ENCODE measurements at regions not wholly inside any gene's neighbourhood (a gene's known extent, or its start where the extent isn't known, plus 50 kb on each side); places are given as distances from the start of the nearest gene placed in this dataset.

GRCh38 chr3:30372837-30373236 is 233.6 kb upstream of the TGFBR2 start:
- DNase-seq = no peak

DNA sequence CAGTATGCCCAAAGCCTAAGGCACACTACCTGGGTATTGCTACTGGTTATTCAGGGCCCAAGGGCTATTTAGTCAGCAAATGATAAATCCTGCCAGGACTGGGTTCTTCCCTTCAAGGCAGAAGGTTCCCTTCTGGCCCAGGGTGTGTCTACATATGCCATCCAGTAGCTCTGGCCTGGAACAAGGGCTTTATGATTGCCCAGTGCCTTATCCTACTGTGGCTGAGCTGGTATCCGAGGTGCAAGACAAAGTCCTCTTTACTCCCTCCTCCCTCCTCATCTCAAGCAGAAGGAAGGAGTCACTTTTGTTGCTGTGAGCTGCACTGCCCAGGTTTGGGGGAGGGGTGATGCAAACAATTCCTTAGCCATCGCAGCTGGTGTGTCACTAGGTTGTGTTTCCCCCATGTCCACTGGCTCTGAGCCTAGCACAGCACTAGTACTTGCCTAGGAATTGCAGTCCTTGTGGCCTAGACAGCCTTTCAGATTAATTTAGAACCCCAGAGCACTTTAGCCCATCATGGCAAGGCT is 221.8 kb upstream of the TGFBR2 start:
- DNase-seq = no peak

DNA sequence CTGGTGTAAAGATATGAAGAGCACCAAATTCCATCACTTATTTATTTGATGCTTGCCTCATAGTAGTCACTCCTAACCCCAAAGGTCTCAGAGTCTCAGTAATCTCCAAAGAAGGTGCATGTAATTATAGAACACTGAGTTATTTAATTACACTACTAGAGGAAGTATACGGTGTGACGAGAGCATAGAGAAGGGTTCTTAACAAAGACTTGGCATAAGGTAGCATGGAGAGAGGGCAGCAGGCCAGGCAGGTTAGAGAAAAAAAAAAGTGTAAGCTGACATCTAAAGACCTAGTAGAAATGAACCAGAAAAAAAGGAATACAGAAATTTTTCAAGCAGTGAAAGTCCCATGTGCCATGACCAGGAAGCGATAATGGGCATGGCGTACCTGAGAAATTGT is 213.3 kb upstream of the TGFBR2 start:
- no peak for DNase-seq

DNA sequence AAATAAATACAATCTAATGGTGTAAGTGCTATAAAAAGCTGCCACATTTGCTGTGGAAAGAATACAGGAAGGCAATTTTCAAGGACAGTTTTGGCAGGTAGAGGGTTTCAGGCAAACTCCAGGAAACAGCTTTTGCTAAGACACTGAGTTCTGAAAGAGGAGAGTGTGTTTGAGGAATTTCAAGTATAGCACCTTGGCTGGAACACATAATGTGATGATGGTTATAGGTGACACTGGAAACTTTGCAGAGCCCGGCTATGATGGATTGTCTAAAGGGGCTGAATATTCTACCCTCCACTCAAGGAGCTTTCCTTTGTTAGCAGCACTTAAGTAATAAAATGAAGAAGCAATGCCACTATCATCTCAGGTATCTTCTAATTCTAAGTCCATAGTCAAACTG is 209.4 kb upstream of the TGFBR2 start:
- DNase-seq = no peak

DNA sequence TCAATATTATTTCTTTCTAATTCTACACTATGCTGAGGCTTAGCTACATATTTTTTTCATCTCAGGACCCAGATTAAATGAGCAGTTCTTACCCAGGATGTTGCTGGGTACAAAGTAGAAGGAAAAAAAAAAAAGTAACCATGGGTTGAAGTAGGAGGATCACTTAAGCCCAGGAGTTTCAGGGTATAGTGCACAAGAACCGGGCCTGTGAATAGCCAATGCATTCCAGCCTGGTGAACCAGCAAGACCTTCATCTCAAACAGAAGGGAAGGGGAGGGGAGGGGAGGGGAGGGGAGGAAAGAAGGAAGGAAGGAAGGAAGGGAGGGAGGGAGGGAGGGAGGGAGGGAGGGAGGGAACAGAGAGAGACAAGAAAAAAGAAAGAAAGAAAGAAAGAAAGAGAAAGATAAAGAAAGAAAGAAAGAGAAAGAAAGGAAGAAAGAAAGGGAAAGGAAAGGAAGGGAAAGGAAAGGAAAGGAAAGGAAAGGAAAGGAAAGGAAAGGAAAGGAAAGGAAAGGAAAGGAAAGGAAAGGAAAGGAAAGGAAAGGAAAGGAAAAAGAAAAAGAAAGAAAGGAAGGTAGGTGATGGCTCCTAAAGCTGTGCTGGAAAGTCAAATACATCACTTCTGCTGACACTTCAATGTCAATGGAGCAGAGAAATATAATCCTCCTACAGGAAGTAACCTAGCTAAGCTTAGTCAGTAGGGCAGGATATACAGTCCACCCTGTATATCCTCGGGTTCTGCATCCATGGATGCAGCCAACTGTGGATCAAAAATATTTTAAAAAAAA is 206.8 kb upstream of the TGFBR2 start:
- DNase-seq = no peak

DNA sequence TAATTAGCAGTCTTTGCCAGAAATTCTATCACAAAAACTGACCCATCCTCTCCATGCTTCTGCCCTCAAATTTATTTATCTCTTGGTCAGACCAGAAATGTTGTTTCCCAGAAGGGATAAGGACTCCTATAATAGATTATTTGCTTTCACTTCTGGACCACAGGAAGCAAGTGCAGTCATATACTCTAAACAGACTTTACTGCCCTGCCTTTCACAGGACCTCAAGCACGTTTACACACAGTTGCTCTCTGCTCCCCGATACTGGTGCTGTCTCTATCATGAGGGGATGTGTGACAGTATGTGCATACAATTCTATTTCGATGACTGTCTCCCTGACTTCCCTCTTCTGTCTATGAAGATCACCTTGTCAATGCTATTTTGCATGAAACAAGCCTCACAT is 205.5 kb upstream of the TGFBR2 start:
- no peak for DNase-seq

- no peak for DNase-seq
Measured at GRCh38 chr3:30401971-30402370, 204.4 kb upstream of the TGFBR2 start.

DNA sequence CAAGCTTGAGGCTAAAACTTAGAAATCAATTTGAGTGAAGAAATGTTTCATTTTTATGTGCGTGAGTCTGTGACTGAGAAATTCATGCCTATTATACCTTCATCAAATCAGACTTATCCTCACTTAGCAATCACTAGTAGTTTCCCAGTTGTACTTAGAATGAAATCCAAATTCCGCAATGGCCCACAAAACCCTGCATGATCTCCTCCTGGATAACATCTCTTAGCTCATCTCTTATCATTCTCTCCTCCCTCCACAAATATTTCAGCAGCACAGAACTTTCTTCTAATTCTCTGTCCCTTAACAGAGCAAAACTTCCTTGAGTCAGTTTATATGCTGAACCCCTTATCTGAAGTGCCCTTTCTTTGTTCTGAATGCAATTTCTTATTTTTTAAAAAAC is 198.8 kb upstream of the TGFBR2 start:
- no peak for DNase-seq

- no peak for DNase-seq
Measured at GRCh38 chr3:30408105-30408557, 198.3 kb upstream of the TGFBR2 start.

- DNase-seq = no peak
Measured at GRCh38 chr3:30418443-30418842, 188.0 kb upstream of the TGFBR2 start.

- no peak for DNase-seq
Measured at GRCh38 chr3:30421266-30421665, 185.1 kb upstream of the TGFBR2 start.

DNA sequence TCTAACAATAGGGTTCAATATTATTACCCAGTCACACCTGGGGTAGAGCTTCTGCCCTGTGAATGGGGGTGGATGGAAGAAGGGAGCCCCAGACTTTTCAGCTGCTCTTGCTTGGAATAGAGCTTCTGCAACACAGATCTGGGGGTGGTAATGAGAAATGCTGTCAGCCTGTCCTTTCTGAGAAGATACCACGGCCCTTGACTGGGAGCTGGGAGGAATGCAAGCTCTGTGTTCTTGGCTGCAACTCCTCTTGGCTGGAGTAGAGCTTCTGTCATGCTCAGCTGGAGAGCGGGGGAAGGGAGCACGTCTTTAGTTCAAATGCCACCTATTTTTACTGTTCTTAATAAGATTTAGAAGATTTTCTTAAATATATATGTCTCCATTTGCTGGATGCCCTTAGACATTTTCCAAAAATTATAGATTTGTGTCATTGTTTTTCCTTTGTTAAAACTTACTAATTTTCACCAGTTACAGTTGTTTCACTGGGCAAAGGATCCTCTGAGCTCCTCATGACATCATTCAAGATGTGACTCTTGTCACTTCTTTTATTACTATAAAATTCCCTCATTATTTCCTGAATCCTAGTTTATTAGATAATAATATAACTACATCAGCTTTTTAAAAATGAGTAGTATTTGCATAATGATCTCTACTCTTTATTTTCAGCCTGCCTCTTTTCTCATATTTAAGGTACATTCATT is 180.0 kb upstream of the TGFBR2 start:
- no peak for DNase-seq

- no peak for DNase-seq
Measured at GRCh38 chr3:30428251-30428650, 178.2 kb upstream of the TGFBR2 start.

GRCh38 chr3:30435861-30436331 is 170.5 kb upstream of the TGFBR2 start:
- no peak for DNase-seq

DNA sequence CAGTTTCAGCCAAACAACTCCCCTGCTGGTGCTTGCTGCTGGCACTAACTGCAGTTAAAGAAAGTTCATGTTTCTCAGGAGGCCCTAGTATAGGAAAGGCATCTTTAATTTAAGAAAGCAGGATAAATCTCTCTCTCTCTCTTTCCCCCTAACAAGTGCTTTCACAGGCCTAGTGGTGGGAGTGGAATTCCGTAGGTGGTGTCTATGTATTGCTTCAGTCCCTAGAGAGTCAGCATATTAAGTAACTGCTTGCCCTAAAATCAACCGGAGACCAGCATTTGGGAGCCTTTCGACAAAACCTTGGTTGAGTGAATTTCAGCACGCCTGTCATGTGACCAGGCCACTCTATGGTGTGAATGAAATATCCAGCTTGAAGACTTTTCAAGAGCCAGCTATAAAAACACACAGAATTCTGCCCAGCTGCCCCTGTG is 169.2 kb upstream of the TGFBR2 start:
- no peak for DNase-seq

DNA sequence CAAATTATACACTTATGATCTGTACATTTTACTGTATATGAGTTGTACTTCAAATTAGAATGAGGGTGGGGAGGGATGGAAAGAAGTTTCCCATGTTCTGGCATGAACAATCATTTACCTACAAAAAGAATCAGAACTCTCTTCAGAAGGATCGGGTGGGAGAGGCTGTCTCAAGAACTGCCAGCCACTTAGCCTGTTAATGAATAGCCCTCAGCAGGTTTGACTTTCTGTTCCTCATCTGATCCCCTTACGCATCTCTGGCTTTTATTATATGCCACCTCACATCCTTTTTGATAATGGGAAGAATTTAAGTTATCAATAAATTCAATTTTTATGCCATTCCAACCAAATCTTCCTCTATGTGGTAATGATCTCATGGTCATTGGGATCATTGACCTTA is 168.3 kb upstream of the TGFBR2 start:
- no peak for DNase-seq

DNA sequence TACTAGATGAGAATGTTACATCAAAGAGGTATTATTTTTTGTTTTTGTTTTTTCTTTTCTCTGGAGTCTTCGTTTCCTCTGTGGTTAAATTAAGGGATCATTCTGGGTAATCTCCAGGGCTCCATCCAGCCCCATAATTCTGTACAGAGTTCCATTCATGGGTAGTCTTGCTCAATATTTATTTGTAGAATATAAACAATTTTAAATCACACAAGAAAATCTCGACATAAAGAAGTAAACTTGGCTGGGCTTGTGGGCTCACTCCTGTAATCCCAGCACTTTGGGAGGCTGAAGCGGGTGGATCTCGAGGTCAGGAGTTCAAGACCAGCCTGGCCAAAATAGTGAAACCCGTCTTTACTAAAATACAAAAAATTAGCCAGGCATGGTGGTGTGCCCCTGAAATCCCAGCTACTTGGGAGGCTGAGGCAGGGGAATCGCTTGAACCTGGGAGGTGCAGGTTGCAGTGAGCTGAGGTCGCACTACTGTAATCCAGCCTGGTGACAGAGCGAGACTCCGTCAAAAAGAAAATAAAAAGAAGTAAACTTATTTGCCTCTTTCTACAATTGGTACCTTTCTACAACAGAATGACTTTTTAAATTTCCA is 166.8 kb upstream of the TGFBR2 start:
- no peak for DNase-seq

DNA sequence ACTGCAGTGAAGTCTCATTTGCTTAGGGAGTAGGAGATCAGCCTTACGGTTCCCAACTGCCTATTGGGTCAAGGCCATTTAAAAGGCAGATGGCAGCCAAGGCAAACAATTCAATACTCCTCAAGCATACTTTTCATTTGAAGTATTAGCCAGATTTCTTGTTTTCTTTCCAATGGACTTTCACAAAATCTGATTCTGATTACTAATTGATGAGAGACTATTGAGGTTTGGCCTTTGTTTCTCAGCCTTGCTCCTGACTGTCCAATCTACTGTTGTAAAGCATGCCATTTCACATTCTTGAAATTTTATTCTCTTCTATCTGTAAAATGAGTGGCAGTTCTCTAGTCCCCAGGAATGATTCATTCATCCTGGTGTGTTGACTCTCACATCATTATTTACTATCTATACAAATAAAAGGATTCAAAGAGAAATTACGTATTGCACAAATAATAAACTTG is 166.2 kb upstream of the TGFBR2 start:
- no peak for DNase-seq

- no peak for DNase-seq
Measured at GRCh38 chr3:30440880-30441279, 165.5 kb upstream of the TGFBR2 start.

DNA sequence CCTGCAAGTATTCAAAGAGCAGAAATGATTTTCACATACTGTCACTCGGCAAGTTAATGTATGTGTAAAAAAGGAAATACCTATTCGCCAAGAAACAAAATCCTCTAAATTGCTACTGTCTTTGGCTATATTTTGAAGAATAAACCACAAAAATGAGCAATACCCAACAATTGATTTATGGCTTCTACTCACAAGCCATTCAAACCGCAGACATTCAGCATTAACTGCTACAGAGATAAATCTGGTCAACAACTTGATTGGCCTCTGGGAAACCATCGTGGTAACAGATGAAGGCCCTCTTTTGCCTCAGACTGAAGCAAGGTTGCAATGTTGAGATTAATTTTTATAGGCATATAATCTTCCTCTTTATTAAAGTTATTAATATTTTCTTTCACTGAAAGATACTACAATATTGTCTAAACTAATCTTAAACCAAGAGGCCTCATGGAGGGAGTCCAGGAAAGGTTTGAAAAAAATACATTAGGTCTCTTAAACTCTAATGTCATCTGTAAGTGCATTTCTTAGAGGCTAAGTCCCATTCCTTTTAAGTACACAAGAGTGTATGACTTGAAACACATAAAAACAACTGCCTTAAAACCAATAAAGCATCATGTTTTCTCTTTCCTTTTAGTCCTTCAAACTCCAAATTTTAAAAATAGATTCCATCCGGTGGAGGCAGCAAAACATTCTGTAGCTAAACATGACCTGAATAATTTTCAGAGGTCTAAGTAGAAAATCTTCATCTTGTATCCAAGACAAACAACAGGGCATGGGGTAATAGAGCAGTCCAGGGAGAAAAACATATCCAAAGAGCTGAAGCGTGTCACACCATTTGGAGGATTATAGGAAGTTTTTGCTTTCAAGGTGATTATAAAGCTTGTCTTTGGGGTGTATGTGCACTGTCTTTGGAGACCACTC is 162.4 kb upstream of the TGFBR2 start:
- no peak for DNase-seq

DNA sequence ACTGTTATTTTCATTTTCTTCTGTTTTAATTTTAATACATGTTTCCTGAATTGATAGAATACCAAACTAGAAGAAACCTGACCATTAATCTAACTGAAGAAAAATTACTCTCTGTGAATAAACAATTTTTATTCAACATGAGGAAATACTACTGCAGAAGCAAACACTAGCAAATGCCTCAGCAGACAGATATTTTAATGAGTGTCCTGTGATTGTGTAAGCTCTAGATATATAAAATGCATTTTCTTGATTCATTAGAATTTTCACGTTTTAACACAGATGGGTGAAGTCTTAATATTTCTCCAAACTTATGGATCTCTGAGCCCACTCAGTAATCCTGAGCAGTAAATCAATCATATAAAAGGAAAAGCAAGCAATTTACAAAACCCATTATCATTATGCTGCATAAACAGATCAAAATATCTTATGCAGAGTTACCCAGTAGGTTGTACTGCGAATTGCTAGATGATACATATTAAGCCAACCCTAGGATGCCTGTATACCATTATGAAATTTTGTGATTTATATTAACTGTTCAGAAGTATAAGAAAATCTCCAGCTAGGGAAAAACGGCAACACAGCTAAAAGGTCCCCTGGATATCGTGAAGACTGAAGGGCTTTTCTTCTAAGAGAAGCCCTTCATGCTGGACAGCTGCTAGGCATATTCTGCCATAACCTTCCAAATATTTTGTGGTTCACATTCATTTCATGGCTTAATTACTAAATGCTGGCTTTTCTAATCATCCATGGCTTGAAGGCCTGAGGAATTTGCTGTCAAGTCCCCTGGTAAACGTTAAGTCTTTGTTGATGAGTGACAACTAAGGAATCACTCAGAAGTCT is 157.7 kb upstream of the TGFBR2 start:
- no peak for DNase-seq

GRCh38 chr3:30449290-30449632 is 157.1 kb upstream of the TGFBR2 start:
- DNase-seq = no peak

Measured in activated effector memory CD4-positive, alpha-beta T cell treated with Interleukin-2 at 50 U/mL for 16 hours (primary cell).